PFSK-1 (cell line): ENCODE measurements at regions not wholly inside any gene's neighbourhood (a gene's known extent, or its start where the extent isn't known, plus 50 kb on each side); places are given as distances from the start of the nearest gene placed in this dataset.

Experiments used
- FOXP2 ChIP-seq: optimal IDR thresholded peaks from 2 replicates; pipeline ENCODE3; 2011; ENCODE audit warnings: borderline replicate concordance, control low read depth, inconsistent platforms; ENCODE audit not compliant: insufficient read depth; ENCODE audit errors: extremely low read length, extremely low read depth
- POLR2AphosphoS5 ChIP-seq: IDR thresholded peaks from 2 replicates; pipeline ENCODE4 v1.6.1; 2012; ENCODE audit warnings: low read depth, mild to moderate bottlenecking, control low read depth, low read length, moderate library complexity
- SIN3A ChIP-seq: IDR thresholded peaks from 2 replicates; pipeline ENCODE4 v1.6.1; 2012; ENCODE audit warnings: mild to moderate bottlenecking, low read length, moderate library complexity, borderline replicate concordance; ENCODE audit not compliant: insufficient read depth
- TAF1 ChIP-seq: IDR thresholded peaks from 2 replicates; pipeline ENCODE4 v1.6.1; 2012; ENCODE audit warnings: low read length, control low read depth, borderline replicate concordance; ENCODE audit not compliant: insufficient read depth
- TF ChIP-seq, protein P1 (sequence below), 2 experiments: IDR thresholded peaks; 2 replicates each; pipeline versions ENCODE4 v1.6.1 to v1.8.0; 2011 to 2012; ENCODE audit warnings: low read depth in 2 of 2, low read length in 2 of 2, control low read depth in 1 of 2, inconsistent platforms in 1 of 2, mild to moderate bottlenecking in 1 of 2, moderate library complexity in 1 of 2; ENCODE audit not compliant: insufficient read depth in 1 of 2

DNA sequence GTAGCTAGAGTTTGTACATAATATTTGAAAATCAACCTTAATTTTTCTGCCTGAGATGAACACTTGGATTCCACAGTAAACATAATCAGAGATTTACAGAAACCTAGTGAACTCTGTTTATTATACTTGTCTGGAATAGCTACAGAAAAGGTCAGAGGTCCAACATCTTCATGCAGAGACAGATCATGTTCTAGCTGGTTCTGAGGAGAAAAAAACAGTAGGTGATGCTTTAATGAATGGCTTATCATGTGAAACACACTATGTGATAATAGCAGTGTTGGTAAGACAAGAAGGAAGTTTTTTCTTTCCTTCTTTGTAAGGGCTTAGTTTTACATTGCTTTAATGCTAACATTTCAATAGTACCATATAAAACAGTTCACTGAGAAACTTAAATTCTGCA is 846.4 kb upstream of the ZEB2 start:
- TF ChIP-seq TAF1 = no peak
- no peak for TF ChIP-seq POLR2AphosphoS5
- no peak for TF ChIP-seq SIN3A
- TF ChIP-seq, protein P1, sequence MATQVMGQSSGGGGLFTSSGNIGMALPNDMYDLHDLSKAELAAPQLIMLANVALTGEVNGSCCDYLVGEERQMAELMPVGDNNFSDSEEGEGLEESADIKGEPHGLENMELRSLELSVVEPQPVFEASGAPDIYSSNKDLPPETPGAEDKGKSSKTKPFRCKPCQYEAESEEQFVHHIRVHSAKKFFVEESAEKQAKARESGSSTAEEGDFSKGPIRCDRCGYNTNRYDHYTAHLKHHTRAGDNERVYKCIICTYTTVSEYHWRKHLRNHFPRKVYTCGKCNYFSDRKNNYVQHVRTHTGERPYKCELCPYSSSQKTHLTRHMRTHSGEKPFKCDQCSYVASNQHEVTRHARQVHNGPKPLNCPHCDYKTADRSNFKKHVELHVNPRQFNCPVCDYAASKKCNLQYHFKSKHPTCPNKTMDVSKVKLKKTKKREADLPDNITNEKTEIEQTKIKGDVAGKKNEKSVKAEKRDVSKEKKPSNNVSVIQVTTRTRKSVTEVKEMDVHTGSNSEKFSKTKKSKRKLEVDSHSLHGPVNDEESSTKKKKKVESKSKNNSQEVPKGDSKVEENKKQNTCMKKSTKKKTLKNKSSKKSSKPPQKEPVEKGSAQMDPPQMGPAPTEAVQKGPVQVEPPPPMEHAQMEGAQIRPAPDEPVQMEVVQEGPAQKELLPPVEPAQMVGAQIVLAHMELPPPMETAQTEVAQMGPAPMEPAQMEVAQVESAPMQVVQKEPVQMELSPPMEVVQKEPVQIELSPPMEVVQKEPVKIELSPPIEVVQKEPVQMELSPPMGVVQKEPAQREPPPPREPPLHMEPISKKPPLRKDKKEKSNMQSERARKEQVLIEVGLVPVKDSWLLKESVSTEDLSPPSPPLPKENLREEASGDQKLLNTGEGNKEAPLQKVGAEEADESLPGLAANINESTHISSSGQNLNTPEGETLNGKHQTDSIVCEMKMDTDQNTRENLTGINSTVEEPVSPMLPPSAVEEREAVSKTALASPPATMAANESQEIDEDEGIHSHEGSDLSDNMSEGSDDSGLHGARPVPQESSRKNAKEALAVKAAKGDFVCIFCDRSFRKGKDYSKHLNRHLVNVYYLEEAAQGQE (IDR thresholded peaks at IDR 0.05; ENCODE audit: insufficient read depth in 1 of 2, low read depth in 2 of 2, low read length in 2 of 2) = no peak
- TF ChIP-seq FOXP2 = no peak

DNA sequence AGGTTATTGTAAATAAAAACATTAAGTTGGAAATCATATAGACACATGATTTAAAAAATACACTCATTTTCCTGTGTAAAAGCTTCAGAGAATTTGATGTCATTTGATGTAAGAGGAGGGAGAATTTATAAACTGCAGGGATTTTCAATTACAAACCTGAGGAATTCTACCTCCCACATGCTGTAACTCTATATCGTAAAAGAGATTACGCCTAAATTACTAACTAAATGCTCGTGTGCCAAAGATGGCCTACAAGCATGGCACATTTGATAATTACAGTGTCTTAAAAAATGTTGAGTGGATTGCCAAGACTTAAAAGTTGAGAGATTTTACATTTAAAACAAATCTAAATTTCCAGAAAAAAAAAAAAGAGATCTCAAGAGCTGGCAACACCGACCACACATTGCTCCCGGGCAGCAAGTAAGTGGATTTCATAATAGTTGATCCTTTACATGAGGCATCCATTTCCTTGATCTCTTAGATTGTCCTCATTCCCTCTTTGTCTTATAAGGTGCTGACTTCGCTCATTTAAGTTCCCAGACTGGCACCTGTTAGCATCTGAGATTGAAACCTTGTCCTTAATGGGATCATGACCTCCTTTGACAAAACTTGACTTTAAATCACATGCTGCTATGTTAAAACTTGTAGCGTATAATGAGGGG is 840.3 kb upstream of the ZEB2 start:
- TF ChIP-seq TAF1 (no peak), FOXP2 (no peak), SIN3A (no peak), POLR2AphosphoS5 (no peak)
- TF ChIP-seq, protein P1 (IDR thresholded peaks at IDR 0.05; ENCODE audit: insufficient read depth in 1 of 2, low read depth in 2 of 2, low read length in 2 of 2) = no peak

DNA sequence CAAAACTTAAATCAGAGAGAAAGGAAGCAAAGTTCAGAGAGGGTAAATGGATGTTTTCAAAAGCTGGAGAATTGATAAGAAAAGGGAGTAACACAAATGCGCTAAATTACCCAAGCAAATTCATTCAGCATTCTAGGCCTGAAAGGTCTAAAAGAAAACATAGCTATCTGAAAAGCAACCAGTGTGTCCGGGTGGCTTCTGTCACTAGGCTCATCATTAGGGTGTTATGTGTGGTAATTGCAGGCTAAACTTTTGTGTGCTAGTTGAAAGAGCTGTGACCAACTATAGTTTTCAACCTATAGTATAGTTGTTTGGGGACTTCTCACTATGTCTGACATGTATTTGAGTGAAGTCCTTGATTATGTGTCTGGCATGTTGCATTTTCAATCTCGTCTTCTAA is 839.6 kb upstream of the ZEB2 start:
- TF ChIP-seq TAF1 = no peak
- TF ChIP-seq SIN3A = no peak
- no peak for TF ChIP-seq FOXP2
- TF ChIP-seq, protein P1 (IDR thresholded peaks at IDR 0.05; ENCODE audit: insufficient read depth in 1 of 2, low read depth in 2 of 2, low read length in 2 of 2) = no peak
- no peak for TF ChIP-seq POLR2AphosphoS5

DNA sequence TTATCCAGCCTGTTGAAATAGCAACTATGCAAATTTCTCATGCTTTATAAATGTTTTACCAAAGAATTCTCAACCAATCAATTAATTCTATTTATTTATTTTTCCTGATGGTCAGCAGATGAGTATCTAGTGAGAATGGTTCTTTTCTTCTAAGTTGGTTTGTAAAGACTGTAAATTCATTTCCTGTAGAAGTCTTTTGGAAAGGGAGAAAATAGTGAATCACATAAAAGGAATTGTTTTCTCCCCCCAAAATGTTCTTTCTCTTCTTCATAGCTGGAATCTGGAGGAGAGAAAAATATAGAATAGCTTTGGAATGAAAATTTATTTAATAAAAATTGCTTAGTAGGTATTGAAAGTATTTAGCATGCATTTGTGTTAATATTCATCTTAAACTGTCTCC is 836.1 kb upstream of the ZEB2 start:
- TF ChIP-seq POLR2AphosphoS5 = no peak
- TF ChIP-seq FOXP2 = no peak
- TF ChIP-seq TAF1 = no peak
- no peak for TF ChIP-seq SIN3A
- TF ChIP-seq, protein P1 (IDR thresholded peaks at IDR 0.05; ENCODE audit: insufficient read depth in 1 of 2, low read depth in 2 of 2, low read length in 2 of 2) = no peak

DNA sequence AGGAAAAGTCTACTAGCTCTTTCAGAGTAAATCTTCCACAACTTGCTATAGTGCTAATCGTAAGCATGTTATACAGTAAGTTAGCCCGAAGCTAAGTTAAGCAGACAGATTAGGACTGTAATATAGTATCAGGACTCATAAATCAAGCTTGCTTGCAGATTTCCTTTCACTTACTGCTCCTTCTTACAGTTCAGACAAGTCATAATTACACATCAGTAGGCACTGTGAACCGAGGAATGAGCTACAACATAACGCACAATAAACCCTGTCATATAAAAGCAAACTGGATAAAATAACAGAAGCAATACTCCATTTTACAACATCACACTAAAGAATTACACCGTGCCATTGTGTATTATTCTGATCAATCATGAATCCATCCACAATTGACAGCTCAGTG is 832.6 kb upstream of the ZEB2 start:
- TF ChIP-seq FOXP2 (no peak), POLR2AphosphoS5 (no peak), TAF1 (no peak), SIN3A (no peak)
- TF ChIP-seq, protein P1 (IDR thresholded peaks at IDR 0.05; ENCODE audit: insufficient read depth in 1 of 2, low read depth in 2 of 2, low read length in 2 of 2) = no peak
